Neural crest cell (in vitro differentiated cells): ENCODE measurements at regions not wholly inside any gene's neighbourhood (a gene's known extent, or its start where the extent isn't known, plus 50 kb on each side); places are given as distances from the start of the nearest gene placed in this dataset.

Source experiments
- DNase-seq: peaks from one replicate; pipeline ENCODE4 v3.0.0; 2021; ENCODE audit warnings: low read depth, mixed read lengths, low spot score
- H3K27ac Mint-ChIP-seq: one replicate; pipeline ENCODE4 v1.8.0; 2021; ENCODE audit warnings: mild to moderate bottlenecking, mixed read lengths; ENCODE audit not compliant: unreplicated experiment
- H3K27me3 Mint-ChIP-seq: 2 replicates; pipeline ENCODE4 v1.8.0; 2021; ENCODE audit warnings: low read depth, mild to moderate bottlenecking, mixed read lengths
- H3K36me3 Mint-ChIP-seq: 2 replicates; pipeline ENCODE4 v1.8.0; 2021; ENCODE audit warnings: low read depth, mild to moderate bottlenecking, mixed read lengths
- H3K4me1 Mint-ChIP-seq: 2 replicates; pipeline ENCODE4 v1.8.0; 2021; ENCODE audit warnings: mixed read lengths
- H3K4me3 Mint-ChIP-seq: one replicate; pipeline ENCODE4 v1.8.0; 2021; ENCODE audit warnings: mild to moderate bottlenecking, mixed read lengths
- H3K9me3 Mint-ChIP-seq: 2 replicates; pipeline ENCODE4 v1.8.0; 2021; ENCODE audit warnings: mixed read lengths
- TF ChIP-seq, protein P1 (sequence below): fragments of 200-600 bp; sonication (generic); conservative IDR thresholded peaks from 2 replicates; pipeline ENCODE4 v1.5.0; 2021; ENCODE audit warnings: antibody characterized with exemption, mild to moderate bottlenecking

GRCh38 chr2:53095227-53095626 lies 672.4 kb upstream of the CHAC2 start:
- H3K36me3 Mint-ChIP-seq = no peaks in the 10 kb centered on the region
- H3K27me3 Mint-ChIP-seq = no peaks in the 10 kb centered on the region
- no peak overlapping the region for H3K4me3 Mint-ChIP-seq
- TF ChIP-seq, protein P1, sequence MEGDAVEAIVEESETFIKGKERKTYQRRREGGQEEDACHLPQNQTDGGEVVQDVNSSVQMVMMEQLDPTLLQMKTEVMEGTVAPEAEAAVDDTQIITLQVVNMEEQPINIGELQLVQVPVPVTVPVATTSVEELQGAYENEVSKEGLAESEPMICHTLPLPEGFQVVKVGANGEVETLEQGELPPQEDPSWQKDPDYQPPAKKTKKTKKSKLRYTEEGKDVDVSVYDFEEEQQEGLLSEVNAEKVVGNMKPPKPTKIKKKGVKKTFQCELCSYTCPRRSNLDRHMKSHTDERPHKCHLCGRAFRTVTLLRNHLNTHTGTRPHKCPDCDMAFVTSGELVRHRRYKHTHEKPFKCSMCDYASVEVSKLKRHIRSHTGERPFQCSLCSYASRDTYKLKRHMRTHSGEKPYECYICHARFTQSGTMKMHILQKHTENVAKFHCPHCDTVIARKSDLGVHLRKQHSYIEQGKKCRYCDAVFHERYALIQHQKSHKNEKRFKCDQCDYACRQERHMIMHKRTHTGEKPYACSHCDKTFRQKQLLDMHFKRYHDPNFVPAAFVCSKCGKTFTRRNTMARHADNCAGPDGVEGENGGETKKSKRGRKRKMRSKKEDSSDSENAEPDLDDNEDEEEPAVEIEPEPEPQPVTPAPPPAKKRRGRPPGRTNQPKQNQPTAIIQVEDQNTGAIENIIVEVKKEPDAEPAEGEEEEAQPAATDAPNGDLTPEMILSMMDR = no peak
- no peak for DNase-seq
- no peaks in the 10 kb centered on the region for H3K9me3 Mint-ChIP-seq
- no peaks in the 10 kb centered on the region for H3K4me1 Mint-ChIP-seq
- H3K27ac Mint-ChIP-seq = no peak overlapping the region

GRCh38 chr2:53093355-53093754 lies 674.2 kb upstream of the CHAC2 start:
- Mint-ChIP-seq H3K9me3 (peaks cover 4% of the 10 kb centered on the region), H3K36me3 (no peaks in the 10 kb centered on the region), H3K4me1 (no peaks in the 10 kb centered on the region), H3K27ac (no peak overlapping the region), H3K4me3 (no peak overlapping the region), H3K27me3 (no peaks in the 10 kb centered on the region)
- no peak for DNase-seq
- TF ChIP-seq, protein P1 = no peak

GRCh38 chr2:53091183-53091582 lies 676.4 kb upstream of the CHAC2 start:
- TF ChIP-seq, protein P1 = no peak
- Mint-ChIP-seq H3K27me3 (no peaks in the 10 kb centered on the region), H3K9me3 (peaks cover 4% of the 10 kb centered on the region), H3K36me3 (no peaks in the 10 kb centered on the region), H3K27ac (no peak overlapping the region), H3K4me1 (no peaks in the 10 kb centered on the region), H3K4me3 (no peak overlapping the region)
- no peak for DNase-seq

GRCh38 chr2:53087874-53088461 lies 679.6 kb upstream of the CHAC2 start:
- H3K4me3 Mint-ChIP-seq = no peak overlapping the region
- TF ChIP-seq, protein P1 = no peak
- no peaks in the 10 kb centered on the region for H3K4me1 Mint-ChIP-seq
- H3K27ac Mint-ChIP-seq = no peak overlapping the region
- H3K36me3 Mint-ChIP-seq = no peaks in the 10 kb centered on the region
- peaks cover 6% of the 10 kb centered on the region for H3K9me3 Mint-ChIP-seq
- H3K27me3 Mint-ChIP-seq = no peaks in the 10 kb centered on the region
- no peak for DNase-seq

DNA sequence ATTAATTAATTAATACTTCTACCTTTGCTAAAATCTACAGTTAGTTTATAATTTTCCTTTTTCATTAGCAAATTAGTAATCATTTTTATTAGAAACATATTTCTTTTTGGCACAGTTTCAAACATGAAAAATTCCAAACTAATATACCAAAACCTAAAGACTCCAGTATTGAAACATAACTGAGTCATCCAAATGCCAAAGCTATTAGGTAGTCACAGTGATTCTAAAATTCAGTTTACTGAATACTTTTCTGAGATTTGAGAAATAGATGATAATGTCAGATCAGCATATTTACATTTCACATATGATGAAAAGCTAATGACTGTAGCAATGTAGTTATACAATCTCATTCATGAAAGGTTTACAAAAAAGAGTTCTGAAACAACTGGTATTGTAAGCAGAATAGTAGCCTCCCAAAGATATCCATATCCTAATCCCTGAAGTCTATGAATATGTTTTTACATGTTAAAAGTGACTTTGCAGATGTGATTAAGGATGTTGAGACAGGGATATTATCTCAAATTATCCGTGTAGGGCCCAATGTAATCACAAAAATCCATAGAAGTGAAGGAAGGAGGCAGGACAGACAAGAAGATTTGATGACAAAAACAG lies 680.2 kb upstream of the CHAC2 start:
- no peaks in the 10 kb centered on the region for H3K36me3 Mint-ChIP-seq
- H3K9me3 Mint-ChIP-seq = peaks cover 6% of the 10 kb centered on the region
- no peak for DNase-seq
- no peak overlapping the region for H3K27ac Mint-ChIP-seq
- no peaks in the 10 kb centered on the region for H3K4me1 Mint-ChIP-seq
- TF ChIP-seq, protein P1 = no peak
- H3K4me3 Mint-ChIP-seq = no peak overlapping the region
- no peaks in the 10 kb centered on the region for H3K27me3 Mint-ChIP-seq
